Stimulated activated CD8-positive, alpha-beta memory T cell treated with anti-CD3 and anti-CD28 coated beads, Interleukin-15, amount 100 ng/mL, for 24 hours (primary cell): ENCODE measurements at regions not wholly inside any gene's neighbourhood (a gene's known extent, or its start where the extent isn't known, plus 50 kb on each side); places are given as distances from the start of the nearest gene placed in this dataset.

Experiments used
- DNase-seq: peaks from one replicate; pipeline ENCODE4 v3.0.0-alpha.2; 2020; ENCODE audit warnings: low read depth

GRCh38 chr3:59289831-59290230 is 240.0 kb upstream of the CFAP20DC start:
- no peak for DNase-seq

- DNase-seq, result no peak
These were observed 239.1 kb upstream of the CFAP20DC start for GRCh38 chr3:59288951-59289350.

- no peak for DNase-seq
These were observed 237.1 kb upstream of the CFAP20DC start for GRCh38 chr3:59286791-59287531.

GRCh38 chr3:59285560-59285959 is 235.7 kb upstream of the CFAP20DC start:
- DNase-seq, result no peak

GRCh38 chr3:59284926-59285325 is 235.1 kb upstream of the CFAP20DC start:
- no peak for DNase-seq

- no peak for DNase-seq
These were observed 230.3 kb upstream of the CFAP20DC start for GRCh38 chr3:59280113-59280512.

GRCh38 chr3:59277816-59278215 is 228.0 kb upstream of the CFAP20DC start:
- DNase-seq, result no peak

- DNase-seq, result no peak
These were observed 227.4 kb upstream of the CFAP20DC start for GRCh38 chr3:59277201-59277600.

- no peak for DNase-seq
These were observed 224.2 kb upstream of the CFAP20DC start for GRCh38 chr3:59273976-59274375.

GRCh38 chr3:59271971-59272370 is 222.1 kb upstream of the CFAP20DC start:
- DNase-seq, result no peak

GRCh38 chr3:59270921-59271320 is 221.1 kb upstream of the CFAP20DC start:
- DNase-seq, result no peak

- DNase-seq, result no peak
These were observed 220.4 kb upstream of the CFAP20DC start for GRCh38 chr3:59270209-59270608.

- no peak for DNase-seq
These were observed 218.3 kb upstream of the CFAP20DC start for GRCh38 chr3:59268170-59268569.

GRCh38 chr3:59267021-59267420 is 217.2 kb upstream of the CFAP20DC start:
- no peak for DNase-seq

- no peak for DNase-seq
These were observed 216.7 kb upstream of the CFAP20DC start for GRCh38 chr3:59266551-59266950.

GRCh38 chr3:59265566-59265965 is 215.7 kb upstream of the CFAP20DC start:
- no peak for DNase-seq

GRCh38 chr3:59264366-59264765 is 214.5 kb upstream of the CFAP20DC start:
- DNase-seq, result no peak

GRCh38 chr3:59263152-59263551 is 213.3 kb upstream of the CFAP20DC start:
- DNase-seq, result no peak

GRCh38 chr3:59262076-59262498 is 212.3 kb upstream of the CFAP20DC start:
- no peak for DNase-seq

- no peak for DNase-seq
These were observed 211.2 kb upstream of the CFAP20DC start for GRCh38 chr3:59261009-59261408.

- no peak for DNase-seq
These were observed 208.9 kb upstream of the CFAP20DC start for GRCh38 chr3:59258550-59259260.

- no peak for DNase-seq
These were observed 207.7 kb upstream of the CFAP20DC start for GRCh38 chr3:59257506-59257905.

- no peak for DNase-seq
These were observed 206.4 kb upstream of the CFAP20DC start for GRCh38 chr3:59256230-59256629.

- DNase-seq, result no peak
These were observed 205.2 kb upstream of the CFAP20DC start for GRCh38 chr3:59254976-59255375.
